H1 (cell line): ENCODE measurements at regions not wholly inside any gene's neighbourhood (a gene's known extent, or its start where the extent isn't known, plus 50 kb on each side); places are given as distances from the start of the nearest gene placed in this dataset.

Experiments
- CTCF ChIA-PET: fragments of 300-600 bp; sonication (Branson Sonifier 250); formaldehyde crosslinking; loops from one replicate; lab custom pipeline; 2021; ENCODE audit not compliant: partially characterized antibody; lab: Charles Lee
- POLR2A ChIA-PET: fragments of 300-600 bp; sonication (Branson Sonifier 250); formaldehyde crosslinking; loops from one replicate; lab custom pipeline; 2021; ENCODE audit warnings: inconsistent platforms; ENCODE audit not compliant: partially characterized antibody; lab: Charles Lee
- DNase-seq, 2 experiments: peaks; one replicate each; pipeline versions ENCODE4 v3.0.0 to v3.0.0-alpha.2; 2010 to 2022; ENCODE audit warnings: low spot score in 2 of 2, low read depth in 1 of 2, mixed read lengths in 1 of 2
- FAIRE-seq: peaks from 2 replicates; lab custom pipeline; 2011; peaks lifted over from hg19 to GRCh38; lab: Jason Lieb, UNC
- H2AFZ ChIP-seq: 2 replicates; pipeline ENCODE4 v1.8.1; 2012; ENCODE audit warnings: low read length, inconsistent platforms
- H2AK5ac ChIP-seq: 2 replicates; pipeline ENCODE4 v1.6.1; 2013; ENCODE audit warnings: low read depth, low read length
- H2BK120ac ChIP-seq: replicated peaks from 2 replicates; pipeline ENCODE3; 2013; ENCODE audit warnings: low read depth, low read length, inconsistent platforms
- H2BK12ac ChIP-seq: 2 replicates; pipeline ENCODE4 v1.6.1; 2013; ENCODE audit warnings: low read depth, low read length
- H2BK15ac ChIP-seq: 2 replicates; pipeline ENCODE4 v1.6.1; 2013; ENCODE audit warnings: low read length
- H2BK20ac ChIP-seq: 2 replicates; pipeline ENCODE4 v1.6.1; 2013; ENCODE audit warnings: low read length
- H2BK5ac ChIP-seq: 2 replicates; pipeline ENCODE4 v1.6.1; 2013; ENCODE audit warnings: low read depth, low read length
- H3K14ac ChIP-seq: 2 replicates; pipeline ENCODE4 v1.6.1; 2013; ENCODE audit warnings: inconsistent platforms; ENCODE audit not compliant: insufficient read length
- H3K18ac ChIP-seq: 2 replicates; pipeline ENCODE4 v1.6.1; 2013; ENCODE audit warnings: low read length; ENCODE audit errors: extremely low read depth
- H3K23ac ChIP-seq: 2 replicates; pipeline ENCODE4 v1.6.1; 2013; ENCODE audit warnings: inconsistent platforms; ENCODE audit not compliant: insufficient read length
- H3K23me2 ChIP-seq: 2 replicates; pipeline ENCODE4 v1.6.1; 2013; ENCODE audit warnings: low read depth, low read length
- H3K27ac ChIP-seq: 2 replicates; pipeline ENCODE4 v1.6.1; 2011; ENCODE audit warnings: low read depth, low read length, inconsistent platforms
- H3K27me3 ChIP-seq, 4 experiments: replicated peaks in 1 of 4; 1 replicate in 1 of 4; 2 replicates in 3 of 4; pipeline versions ENCODE4 v1.6.1 to v1.8.1; 2011 to 2013; ENCODE audit warnings: low read length in 3 of 4, mild to moderate bottlenecking in 3 of 4, inconsistent platforms in 2 of 4, mixed read lengths in 2 of 4, moderate library complexity in 1 of 4; ENCODE audit not compliant: control insufficient read depth in 3 of 4, insufficient read depth in 3 of 4; ENCODE audit errors: extremely low read depth in 1 of 4
- H3K36me3 ChIP-seq, 4 experiments: 2 replicates each; pipeline versions ENCODE4 v1.6.1 to v1.8.1; 2011 to 2013; ENCODE audit warnings: mild to moderate bottlenecking in 4 of 4, low read length in 3 of 4, moderate library complexity in 2 of 4, control low read depth in 1 of 4, inconsistent platforms in 1 of 4; ENCODE audit not compliant: insufficient read depth in 4 of 4, control insufficient read depth in 2 of 4
- H3K4ac ChIP-seq: replicated peaks from 2 replicates; pipeline ENCODE3; 2013; ENCODE audit warnings: low read length, low read depth, mixed read lengths, inconsistent platforms; ENCODE audit not compliant: insufficient read length
- H3K4me1 ChIP-seq, 4 experiments: replicated peaks in 1 of 4; 1 replicate in 1 of 4; 2 replicates in 3 of 4; pipeline versions ENCODE4 v1.6.1 to v1.8.1; 2011 to 2013; ENCODE audit warnings: low read length in 3 of 4, inconsistent platforms in 2 of 4, mixed read lengths in 1 of 4; ENCODE audit not compliant: insufficient read depth in 4 of 4, control insufficient read depth in 3 of 4
- H3K4me2 ChIP-seq, 2 experiments: 2 replicates each; pipeline versions ENCODE4 v1.6.1 to v1.8.1; 2011 to 2013; ENCODE audit warnings: low read depth in 2 of 2, low read length in 2 of 2, control low read depth in 1 of 2, inconsistent platforms in 1 of 2, mild to moderate bottlenecking in 1 of 2; ENCODE audit not compliant: insufficient read depth in 1 of 2
- H3K4me3 ChIP-seq, 4 experiments: fragments of 200-600, 300-600 bp in 1 of 4; sonication (generic), shearing (Covaris generic), sonication (Bioruptor Twin) in 1 of 4; 2 replicates each; pipeline versions ENCODE4 v1.5.1 to v1.8.1; 2011 to 2016; ENCODE audit warnings: low read length in 4 of 4, low read depth in 3 of 4, control low read depth in 2 of 4, inconsistent platforms in 2 of 4, mild to moderate bottlenecking in 2 of 4, mixed read lengths in 1 of 4, moderate library complexity in 1 of 4; ENCODE audit not compliant: insufficient read depth in 2 of 4; ENCODE audit errors: extremely low read depth in 1 of 4
- H3K56ac ChIP-seq: replicated peaks from 2 replicates; pipeline ENCODE3; 2013; ENCODE audit warnings: low read depth, mild to moderate bottlenecking, mixed read lengths, low read length, inconsistent platforms; ENCODE audit not compliant: insufficient read length
- H3K79me1 ChIP-seq: 2 replicates; pipeline ENCODE4 v1.6.1; 2013; ENCODE audit warnings: low read depth, low read length, control low read depth
- H3K79me2 ChIP-seq, 2 experiments: 2 replicates each; pipeline versions ENCODE4 v1.6.1 to v1.8.1; 2012 to 2013; ENCODE audit warnings: low read length in 2 of 2, mild to moderate bottlenecking in 2 of 2, inconsistent platforms in 1 of 2; ENCODE audit not compliant: insufficient read depth in 2 of 2, control insufficient read depth in 1 of 2
- H3K9ac ChIP-seq, 4 experiments: replicated peaks in 1 of 4; 1 replicate in 1 of 4; 2 replicates in 3 of 4; pipeline versions ENCODE4 v1.6.1 to v1.8.1; 2011 to 2013; ENCODE audit warnings: low read depth in 3 of 4, low read length in 3 of 4, control low read depth in 2 of 4, mild to moderate bottlenecking in 2 of 4, moderate library complexity in 2 of 4, inconsistent platforms in 1 of 4; ENCODE audit errors: extremely low read depth in 1 of 4
- H3K9me3 ChIP-seq, 2 experiments: 2 replicates each; pipeline versions ENCODE4 v1.6.1 to v1.8.1; 2012 to 2013; ENCODE audit warnings: mild to moderate bottlenecking in 2 of 2, moderate library complexity in 2 of 2, control low read depth in 1 of 2, inconsistent platforms in 1 of 2, low read depth in 1 of 2, low read length in 1 of 2, mixed read lengths in 1 of 2; ENCODE audit not compliant: insufficient read depth in 2 of 2
- H4K20me1 ChIP-seq, 2 experiments: replicated peaks in 1 of 2; 2 replicates each; pipeline versions ENCODE3 to v1.8.1; 2011 to 2013; ENCODE audit warnings: inconsistent platforms in 2 of 2, low read length in 2 of 2, mild to moderate bottlenecking in 1 of 2; ENCODE audit not compliant: insufficient read depth in 2 of 2, control insufficient read depth in 1 of 2
- H4K5ac ChIP-seq: 2 replicates; pipeline ENCODE4 v1.6.1; 2013; ENCODE audit warnings: low read length, low read depth, mixed read lengths, inconsistent platforms; ENCODE audit not compliant: insufficient read length
- H4K8ac ChIP-seq: 2 replicates; pipeline ENCODE4 v1.8.0; 2013; ENCODE audit warnings: mild to moderate bottlenecking, moderate library complexity, low read length, inconsistent platforms; ENCODE audit not compliant: insufficient read depth; ENCODE audit errors: extremely low read depth
- H4K91ac ChIP-seq: replicated peaks from 2 replicates; pipeline ENCODE3; 2013; ENCODE audit warnings: low read length, mixed read lengths, inconsistent platforms; ENCODE audit not compliant: insufficient read length
- BCL11A ChIP-seq, 2 experiments: IDR thresholded peaks; one replicate each; pipeline ENCODE4 v1.6.1; 2011; ENCODE audit warnings: low read depth in 2 of 2, low read length in 2 of 2, mild to moderate bottlenecking in 2 of 2
- RAD21 ChIP-seq, 2 experiments: IDR thresholded peaks in 1 of 2; conservative IDR thresholded peaks in 1 of 2; 2 replicates each; pipeline ENCODE4 v1.6.1; 2011; ENCODE audit warnings: low read depth in 2 of 2, low read length in 2 of 2, improper control_type of control experiment in 1 of 2, inconsistent platforms in 1 of 2, mild to moderate bottlenecking in 1 of 2, moderate library complexity in 1 of 2
- SIN3A ChIP-seq, 2 experiments: IDR thresholded peaks in 1 of 2; conservative IDR thresholded peaks in 1 of 2; 2 replicates each; pipeline ENCODE4 v1.6.1; 2011 to 2012; ENCODE audit warnings: low read length in 2 of 2, improper control_type of control experiment in 1 of 2, low read depth in 1 of 2, mild to moderate bottlenecking in 1 of 2
- SIRT6 ChIP-seq: IDR thresholded peaks from one replicate; pipeline ENCODE4 v1.7.1; 2012; ENCODE audit warnings: low read length, inconsistent platforms
- ZNF274 ChIP-seq: IDR thresholded peaks from 2 replicates; pipeline ENCODE4 v1.7.0; 2012; ENCODE audit warnings: low read length, borderline replicate concordance; ENCODE audit errors: extremely low read depth
- WGBS, 2 experiments: shearing (Covaris generic) in 1 of 2; methylation state at CpG; one replicate each; pipeline versions ENCODE4 v1.1.6 to v1.1.7; 2013 to 2015; ENCODE audit warnings: low lambda C conversion rate in 2 of 2, mixed read lengths in 2 of 2, inconsistent platforms in 1 of 2, low coverage in 1 of 2, missing lambda C conversion rate in 1 of 2; ENCODE audit not compliant: insufficient replicate concordance in 2 of 2, insufficient coverage in 1 of 2, insufficient read length in 1 of 2; ENCODE audit errors: extremely low coverage in 1 of 2, missing lambda C conversion rate in 1 of 2; 5-methylcytosine and 5-hydroxymethylcytosine counted together
- TF ChIP-seq, protein P1 (sequence below): IDR thresholded peaks from 2 replicates; pipeline ENCODE4 v1.6.1; 2012; ENCODE audit warnings: inconsistent platforms
- TF ChIP-seq, protein P2 (sequence below): IDR thresholded peaks from 2 replicates; pipeline ENCODE4 v1.6.1; 2012; ENCODE audit warnings: inconsistent platforms
- TF ChIP-seq, protein P3 (sequence below), 3 experiments: IDR thresholded peaks; 1 replicate in 2 of 3; 2 replicates in 1 of 3; pipeline versions ENCODE4 v1.5.1 to v1.6.1; 2011; ENCODE audit warnings: low read length in 3 of 3, mild to moderate bottlenecking in 3 of 3, inconsistent platforms in 2 of 3, low read depth in 1 of 3, moderate library complexity in 1 of 3; ENCODE audit not compliant: insufficient read depth in 1 of 3; ENCODE audit errors: control extremely low read depth in 1 of 3

DNA sequence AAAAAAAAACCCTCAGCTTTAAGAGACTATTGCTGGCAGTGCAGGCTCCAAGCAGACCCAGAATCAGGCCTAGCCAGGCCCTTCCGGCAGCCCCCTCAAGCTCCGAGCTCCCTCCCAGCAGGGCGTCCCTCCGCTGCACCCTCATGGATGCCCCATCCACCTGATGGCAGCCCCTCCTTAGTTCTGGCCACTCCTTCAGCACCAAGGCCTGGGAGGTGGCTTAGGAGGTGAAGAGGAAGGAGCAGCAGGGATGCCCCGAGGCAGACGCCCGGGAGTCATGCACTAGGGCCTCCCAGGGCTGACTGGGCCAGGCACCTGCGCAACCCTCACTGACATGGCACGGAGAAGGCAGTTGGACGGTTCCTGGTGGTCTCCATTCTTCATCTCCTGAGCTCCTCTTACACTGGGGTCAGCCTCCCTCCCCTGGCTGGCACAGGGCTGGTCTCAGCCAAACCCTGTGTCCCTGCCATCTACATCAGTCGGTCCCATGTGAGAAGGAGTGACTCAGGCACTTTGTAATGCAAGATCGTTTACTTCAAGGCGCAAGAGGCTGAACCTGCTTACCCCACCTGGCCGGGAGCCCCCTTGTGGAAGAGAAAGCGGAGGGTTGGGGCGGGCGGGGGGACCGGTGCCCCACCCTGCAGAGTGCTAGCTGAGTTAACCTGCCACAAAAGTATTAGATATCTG lies 53.5 kb upstream of the ID2 start:
- H2BK12ac ChIP-seq, result no peak overlapping the region
- H3K23ac ChIP-seq, result no peak overlapping the region
- H4K5ac ChIP-seq, result no peak overlapping the region
- WGBS, 2 experiments, result 80% methylated on average over 14 of the region's 18 CpGs; no CpG with 5 or more reads in 1 of the 2 experiments
- H3K27ac ChIP-seq, result no peak overlapping the region
- H3K79me2 ChIP-seq, result no peaks in the 10 kb centered on the region
- DNase-seq (no peak), FAIRE-seq (no peak)
- no peaks in the 10 kb centered on the region; a peak in 1 of 7 replicates for H3K27me3 ChIP-seq
- peak overlapping the region; percentile 4; the same call in 1 of the 2 replicates for H3K18ac ChIP-seq
- H2AK5ac ChIP-seq, result no peak overlapping the region; the same call in 1 of the 2 replicates
- no peak overlapping the region for H3K56ac ChIP-seq
- H2BK15ac ChIP-seq, result peak overlapping the region; percentile 31; the same call in 1 of the 2 replicates
- H3K4me1 ChIP-seq, result peaks cover 0 to 4% (median 3%) of the 10 kb centered on the region in 4 experiments; a peak in 2 of 7 replicates
- H3K79me1 ChIP-seq, result no peaks in the 10 kb centered on the region
- H4K91ac ChIP-seq, result peak overlapping the region; percentile 17
- H2BK120ac ChIP-seq, result no peak overlapping the region
- H3K36me3 ChIP-seq, result no peaks in the 10 kb centered on the region
- H3K4me3 ChIP-seq, result no peak overlapping the region
- no peak overlapping the region for H3K14ac ChIP-seq
- POLR2A ChIA-PET, result no interaction called here
- CTCF ChIA-PET, result interaction anchor here (1.1 to 1.9 kb wide), 4 partner anchors 9 to 17 kb away, joined by 3 to 6 read pairs (median 4); no protein-coding TSS in a partner anchor
- no peak overlapping the region; the same call in 1 of the 2 replicates for H2BK20ac ChIP-seq
- H3K9ac ChIP-seq, result no peak overlapping the region
- no peaks in the 10 kb centered on the region for H3K9me3 ChIP-seq
- no peak overlapping the region; the same call in 1 of the 2 replicates for H2BK5ac ChIP-seq
- H3K4ac ChIP-seq, result no peak overlapping the region
- no peak overlapping the region for H2AFZ ChIP-seq
- no peak overlapping the region for H4K8ac ChIP-seq
- no peak overlapping the region for H3K4me2 ChIP-seq
- peaks cover 0 to 3% of the 10 kb centered on the region in 2 experiments for H4K20me1 ChIP-seq
- peaks cover 3% of the 10 kb centered on the region; the same call in 1 of the 2 replicates for H3K23me2 ChIP-seq
- peak; percentile 4 to 22; a peak in 2 of 4 replicates for TF ChIP-seq RAD21 (IDR thresholded peaks at IDR 0.05 in 1 of 2, conservative IDR thresholded peaks at IDR 0.05 in 1 of 2; ENCODE audit: low read depth in 2 of 2, low read length in 2 of 2)
- TF ChIP-seq, protein P1, sequence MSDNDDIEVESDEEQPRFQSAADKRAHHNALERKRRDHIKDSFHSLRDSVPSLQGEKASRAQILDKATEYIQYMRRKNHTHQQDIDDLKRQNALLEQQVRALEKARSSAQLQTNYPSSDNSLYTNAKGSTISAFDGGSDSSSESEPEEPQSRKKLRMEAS, result no peak
- TF ChIP-seq ZNF274, result no peak
- TF ChIP-seq SIN3A (conservative IDR thresholded peaks at IDR 0.05 in 1 of 2, IDR thresholded peaks at IDR 0.05 in 1 of 2; ENCODE audit: low read depth in 1 of 2, low read length in 2 of 2), result no peak
- TF ChIP-seq, protein P2, sequence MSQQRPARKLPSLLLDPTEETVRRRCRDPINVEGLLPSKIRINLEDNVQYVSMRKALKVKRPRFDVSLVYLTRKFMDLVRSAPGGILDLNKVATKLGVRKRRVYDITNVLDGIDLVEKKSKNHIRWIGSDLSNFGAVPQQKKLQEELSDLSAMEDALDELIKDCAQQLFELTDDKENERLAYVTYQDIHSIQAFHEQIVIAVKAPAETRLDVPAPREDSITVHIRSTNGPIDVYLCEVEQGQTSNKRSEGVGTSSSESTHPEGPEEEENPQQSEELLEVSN, result no peak
- no peak for TF ChIP-seq BCL11A (IDR thresholded peaks at IDR 0.05; ENCODE audit: low read depth in 2 of 2, low read length in 2 of 2)
- TF ChIP-seq, protein P3, sequence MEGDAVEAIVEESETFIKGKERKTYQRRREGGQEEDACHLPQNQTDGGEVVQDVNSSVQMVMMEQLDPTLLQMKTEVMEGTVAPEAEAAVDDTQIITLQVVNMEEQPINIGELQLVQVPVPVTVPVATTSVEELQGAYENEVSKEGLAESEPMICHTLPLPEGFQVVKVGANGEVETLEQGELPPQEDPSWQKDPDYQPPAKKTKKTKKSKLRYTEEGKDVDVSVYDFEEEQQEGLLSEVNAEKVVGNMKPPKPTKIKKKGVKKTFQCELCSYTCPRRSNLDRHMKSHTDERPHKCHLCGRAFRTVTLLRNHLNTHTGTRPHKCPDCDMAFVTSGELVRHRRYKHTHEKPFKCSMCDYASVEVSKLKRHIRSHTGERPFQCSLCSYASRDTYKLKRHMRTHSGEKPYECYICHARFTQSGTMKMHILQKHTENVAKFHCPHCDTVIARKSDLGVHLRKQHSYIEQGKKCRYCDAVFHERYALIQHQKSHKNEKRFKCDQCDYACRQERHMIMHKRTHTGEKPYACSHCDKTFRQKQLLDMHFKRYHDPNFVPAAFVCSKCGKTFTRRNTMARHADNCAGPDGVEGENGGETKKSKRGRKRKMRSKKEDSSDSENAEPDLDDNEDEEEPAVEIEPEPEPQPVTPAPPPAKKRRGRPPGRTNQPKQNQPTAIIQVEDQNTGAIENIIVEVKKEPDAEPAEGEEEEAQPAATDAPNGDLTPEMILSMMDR (IDR thresholded peaks at IDR 0.05; ENCODE audit: control extremely low read depth in 1 of 3, insufficient read depth in 1 of 3, low read depth in 1 of 3, low read length in 3 of 3), result peak in 1 of 3 experiments; percentile 1; a peak in 1 of 4 replicates
- no peak for TF ChIP-seq SIRT6
